Type B pancreatic cell (in vitro differentiated cells): ENCODE measurements at regions not wholly inside any gene's neighbourhood (a gene's known extent, or its start where the extent isn't known, plus 50 kb on each side); places are given as distances from the start of the nearest gene placed in this dataset.

Source experiments
- DNase-seq: peaks from one replicate; pipeline ENCODE4 v3.0.0; 2021; ENCODE audit warnings: mixed read lengths; ENCODE audit not compliant: unreplicated experiment; ENCODE audit errors: extremely low spot score
- H3K27ac Mint-ChIP-seq: 2 replicates; pipeline ENCODE4 v1.8.0; 2021; ENCODE audit warnings: mild to moderate bottlenecking, mixed read lengths
- H3K27me3 Mint-ChIP-seq: 2 replicates; pipeline ENCODE4 v1.8.0; 2021; ENCODE audit warnings: mixed read lengths
- H3K36me3 Mint-ChIP-seq: 2 replicates; pipeline ENCODE4 v1.8.0; 2021; ENCODE audit warnings: mixed read lengths
- H3K4me1 Mint-ChIP-seq: one replicate; pipeline ENCODE4 v1.8.0; 2021; ENCODE audit warnings: mixed read lengths; ENCODE audit not compliant: unreplicated experiment
- H3K4me3 Mint-ChIP-seq: 2 replicates; pipeline ENCODE4 v1.8.0; 2021; ENCODE audit warnings: mild to moderate bottlenecking, mixed read lengths
- H3K9me3 Mint-ChIP-seq: 2 replicates; pipeline ENCODE4 v1.8.0; 2021; ENCODE audit warnings: mixed read lengths
- TF ChIP-seq, protein P1 (sequence below): fragments of 200-600 bp; sonication (generic); conservative IDR thresholded peaks from 2 replicates; pipeline ENCODE4 v1.5.0; 2021; ENCODE audit warnings: antibody characterized with exemption, mild to moderate bottlenecking

DNA sequence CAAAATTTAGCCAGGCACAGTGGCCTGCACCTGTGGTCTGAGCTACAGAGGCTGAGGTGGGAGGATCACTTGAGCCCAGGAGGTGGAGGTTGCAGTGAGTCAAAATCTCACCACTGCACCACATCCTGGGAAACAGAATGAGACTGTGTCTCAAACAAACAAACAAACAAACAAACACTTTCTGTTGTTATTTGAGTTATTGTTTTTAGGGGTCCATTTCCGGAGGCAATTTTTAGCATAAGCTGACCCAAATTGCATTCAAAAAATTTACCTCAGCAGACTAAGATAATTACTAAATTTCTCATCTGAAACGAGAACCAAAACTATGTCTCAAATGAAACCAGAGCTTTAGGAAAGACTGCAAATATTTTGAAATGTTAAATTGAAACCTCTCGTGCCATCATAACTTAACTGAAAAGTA is 1485.1 kb downstream of the EFNA5 start:
- Mint-ChIP-seq H3K4me3 (no peak overlapping the region), H3K36me3 (no peaks in the 10 kb centered on the region), H3K27ac (no peak overlapping the region), H3K9me3 (no peaks in the 10 kb centered on the region), H3K27me3 (no peaks in the 10 kb centered on the region), H3K4me1 (no peaks in the 10 kb centered on the region)
- no peak for DNase-seq
- TF ChIP-seq, protein P1, sequence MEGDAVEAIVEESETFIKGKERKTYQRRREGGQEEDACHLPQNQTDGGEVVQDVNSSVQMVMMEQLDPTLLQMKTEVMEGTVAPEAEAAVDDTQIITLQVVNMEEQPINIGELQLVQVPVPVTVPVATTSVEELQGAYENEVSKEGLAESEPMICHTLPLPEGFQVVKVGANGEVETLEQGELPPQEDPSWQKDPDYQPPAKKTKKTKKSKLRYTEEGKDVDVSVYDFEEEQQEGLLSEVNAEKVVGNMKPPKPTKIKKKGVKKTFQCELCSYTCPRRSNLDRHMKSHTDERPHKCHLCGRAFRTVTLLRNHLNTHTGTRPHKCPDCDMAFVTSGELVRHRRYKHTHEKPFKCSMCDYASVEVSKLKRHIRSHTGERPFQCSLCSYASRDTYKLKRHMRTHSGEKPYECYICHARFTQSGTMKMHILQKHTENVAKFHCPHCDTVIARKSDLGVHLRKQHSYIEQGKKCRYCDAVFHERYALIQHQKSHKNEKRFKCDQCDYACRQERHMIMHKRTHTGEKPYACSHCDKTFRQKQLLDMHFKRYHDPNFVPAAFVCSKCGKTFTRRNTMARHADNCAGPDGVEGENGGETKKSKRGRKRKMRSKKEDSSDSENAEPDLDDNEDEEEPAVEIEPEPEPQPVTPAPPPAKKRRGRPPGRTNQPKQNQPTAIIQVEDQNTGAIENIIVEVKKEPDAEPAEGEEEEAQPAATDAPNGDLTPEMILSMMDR: no peak

DNA sequence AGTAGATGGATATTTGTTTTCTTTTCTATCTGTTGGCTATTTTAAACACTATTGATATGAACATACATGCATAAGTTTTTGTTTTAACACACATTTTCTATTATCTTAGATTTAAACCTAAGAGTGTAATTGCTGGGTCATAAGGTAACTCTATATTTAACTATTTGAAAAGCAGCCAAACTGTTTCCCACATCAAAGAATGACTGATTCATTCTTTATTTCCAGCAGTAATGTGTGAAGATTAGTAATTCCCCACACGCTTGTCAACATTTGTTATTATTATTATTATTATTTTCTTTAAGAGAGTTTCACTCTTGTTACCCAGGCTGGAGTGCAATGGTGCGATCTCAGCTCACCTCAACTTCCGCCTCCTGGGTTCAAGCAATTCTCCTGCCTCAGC is 1495.8 kb downstream of the EFNA5 start:
- no peaks in the 10 kb centered on the region for H3K27me3 Mint-ChIP-seq

GRCh38 chr5:106172681-106173532 is 1497.8 kb downstream of the EFNA5 start:
- H3K4me3 Mint-ChIP-seq: no peak overlapping the region
- no peak for DNase-seq
- TF ChIP-seq, protein P1: no peak
- no peaks in the 10 kb centered on the region for H3K27me3 Mint-ChIP-seq
- peaks cover 7% of the 10 kb centered on the region for H3K9me3 Mint-ChIP-seq
- no peaks in the 10 kb centered on the region for H3K36me3 Mint-ChIP-seq
- H3K4me1 Mint-ChIP-seq: no peaks in the 10 kb centered on the region
- H3K27ac Mint-ChIP-seq: no peak overlapping the region

More for the DNA sequence above, 1495.8 kb downstream of the EFNA5 start:
- Mint-ChIP-seq H3K27ac (no peak overlapping the region), H3K4me3 (no peak overlapping the region), H3K36me3 (no peaks in the 10 kb centered on the region), H3K9me3 (peaks cover 7% of the 10 kb centered on the region), H3K4me1 (no peaks in the 10 kb centered on the region)
- TF ChIP-seq, protein P1: no peak
- no peak for DNase-seq

DNA sequence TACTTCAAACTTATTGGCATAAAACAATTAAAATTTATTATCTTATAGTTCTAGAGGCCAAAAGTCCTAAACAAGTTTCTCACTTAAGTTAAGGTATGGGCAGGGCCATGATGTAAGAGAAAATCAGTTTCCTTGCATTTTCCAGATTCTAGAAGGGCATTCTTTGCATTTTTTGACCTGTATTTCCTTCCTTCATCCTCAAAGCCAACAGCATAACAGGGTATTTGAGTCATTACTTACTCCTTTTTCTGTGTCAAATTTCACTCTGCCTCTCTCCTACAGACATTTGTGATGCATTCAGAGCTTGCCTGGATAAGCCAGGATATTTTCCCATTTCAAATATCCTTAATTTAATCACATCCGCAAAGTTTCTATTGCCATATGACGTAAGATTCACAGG is 1499.0 kb downstream of the EFNA5 start:
- no peak for DNase-seq
- TF ChIP-seq, protein P1: no peak
- Mint-ChIP-seq H3K27me3 (no peaks in the 10 kb centered on the region), H3K27ac (no peak overlapping the region), H3K9me3 (peaks cover 7% of the 10 kb centered on the region), H3K36me3 (no peaks in the 10 kb centered on the region), H3K4me1 (no peaks in the 10 kb centered on the region), H3K4me3 (no peak overlapping the region)

- Mint-ChIP-seq H3K36me3 (no peaks in the 10 kb centered on the region), H3K9me3 (peaks cover 7% of the 10 kb centered on the region), H3K27ac (no peak overlapping the region), H3K27me3 (no peaks in the 10 kb centered on the region), H3K4me3 (no peak overlapping the region), H3K4me1 (no peaks in the 10 kb centered on the region)
- DNase-seq: no peak
- TF ChIP-seq, protein P1: no peak
Measured at GRCh38 chr5:106171132-106171531, 1499.6 kb downstream of the EFNA5 start.
